Astrocyte of the hippocampus (primary cell): ENCODE measurements at regions not wholly inside any gene's neighbourhood (a gene's known extent, or its start where the extent isn't known, plus 50 kb on each side); places are given as distances from the start of the nearest gene placed in this dataset.
A peak's percentile ranks its signal among the peaks of the same experiment; 100 is the strongest.
"Not testable (repeated sequence)": the region's sequence is repeated elsewhere in the genome, so short reads cannot be mapped to it uniquely, and the experiment has no call there.

Source experiments
- DNase-seq: peaks from one replicate; pipeline ENCODE4 v3.0.0; 2011; ENCODE audit warnings: low read depth, low spot score

- no peak for DNase-seq
Measured at GRCh38 chr1:59202455-59202854, 94.4 kb upstream of the FGGY start.

GRCh38 chr1:59204001-59204400 is 92.9 kb upstream of the FGGY start:
- no peak for DNase-seq

- DNase-seq, result not testable (repeated sequence)
Measured at GRCh38 chr1:59206616-59207015, 90.3 kb upstream of the FGGY start.

DNA sequence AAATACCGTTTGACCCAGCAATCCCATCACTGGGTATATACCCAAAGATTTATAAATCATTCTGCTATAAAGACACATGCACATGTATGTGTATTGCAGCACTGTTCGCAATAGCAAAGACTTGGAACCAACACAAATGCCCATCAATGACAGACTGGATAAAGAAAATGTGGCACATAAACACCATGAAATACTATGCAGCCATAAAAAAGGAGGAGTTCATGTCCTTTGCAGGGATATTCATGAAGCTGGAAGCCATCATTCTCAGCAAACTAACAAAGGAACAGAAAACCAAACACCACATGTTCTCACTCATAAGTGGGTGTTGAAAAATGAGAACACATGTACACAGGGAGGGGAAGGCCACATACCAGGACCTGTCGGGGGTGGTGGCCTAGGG is 86.5 kb upstream of the FGGY start:
- DNase-seq, result not testable (repeated sequence)

- DNase-seq, result no peak
Measured at GRCh38 chr1:59212706-59213105, 84.2 kb upstream of the FGGY start.

GRCh38 chr1:59214248-59215208 is 82.4 kb upstream of the FGGY start:
- peak; percentile 81 for DNase-seq

- DNase-seq, result no peak
Measured at GRCh38 chr1:59215766-59216291, 81.1 kb upstream of the FGGY start.

DNA sequence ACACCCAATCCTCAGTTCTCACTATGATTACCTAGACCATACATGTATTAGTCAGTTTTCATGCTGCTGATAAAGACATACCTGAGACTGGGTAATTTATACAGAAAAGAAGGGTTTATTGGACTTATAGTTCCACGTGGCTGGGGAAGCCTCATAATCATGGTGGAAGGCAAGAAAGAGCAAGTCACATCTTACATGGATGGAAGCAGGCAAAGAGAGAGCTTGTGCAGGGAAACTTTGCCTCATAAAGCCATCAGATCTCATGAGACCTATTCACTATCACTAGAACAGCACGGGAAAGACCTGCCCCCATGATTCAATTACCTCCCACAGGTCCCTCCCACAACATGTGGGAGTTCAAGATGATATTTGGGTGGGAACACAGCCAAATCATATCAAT is 79.5 kb upstream of the FGGY start:
- DNase-seq, result not testable (repeated sequence)

DNA sequence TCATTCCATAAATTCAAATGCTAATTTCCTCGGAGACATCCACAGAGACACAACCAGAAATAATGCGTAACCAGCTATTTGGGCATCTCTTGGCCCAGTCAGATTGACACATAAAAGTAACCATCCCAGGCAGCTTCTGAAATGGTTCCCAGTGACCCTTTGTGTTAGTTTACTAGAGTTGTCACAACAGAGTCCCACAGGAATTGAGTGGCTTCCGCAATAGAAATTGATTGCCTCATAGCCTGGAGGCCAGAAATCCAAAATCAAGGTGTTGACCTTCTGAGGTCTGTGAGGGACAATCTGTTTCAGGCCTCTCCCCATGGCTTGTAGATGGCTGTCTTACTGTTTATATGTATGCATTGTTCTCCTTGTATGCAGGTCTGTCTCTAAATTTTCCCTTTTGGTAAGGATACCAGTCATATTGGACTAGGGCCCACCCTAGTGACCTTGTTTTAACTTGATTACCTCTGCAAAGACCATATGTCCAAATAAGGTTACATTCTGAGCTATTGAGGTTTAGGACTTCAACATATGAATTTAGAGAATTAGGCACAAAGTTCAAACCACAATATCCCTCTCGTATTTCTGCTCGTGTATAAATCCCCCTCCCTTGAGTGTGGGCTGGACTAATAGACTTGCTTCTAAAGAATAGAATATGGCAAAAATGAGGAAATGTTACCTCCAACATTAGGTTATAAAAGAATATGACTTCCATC is 78.2 kb upstream of the FGGY start:
- DNase-seq, result no peak

- DNase-seq, result no peak
Measured at GRCh38 chr1:59219916-59220315, 77.0 kb upstream of the FGGY start.

GRCh38 chr1:59220356-59220755 is 76.5 kb upstream of the FGGY start:
- peak; percentile 22 for DNase-seq

- peak; percentile 16 for DNase-seq
Measured at GRCh38 chr1:59223198-59223597, 73.7 kb upstream of the FGGY start.

DNA sequence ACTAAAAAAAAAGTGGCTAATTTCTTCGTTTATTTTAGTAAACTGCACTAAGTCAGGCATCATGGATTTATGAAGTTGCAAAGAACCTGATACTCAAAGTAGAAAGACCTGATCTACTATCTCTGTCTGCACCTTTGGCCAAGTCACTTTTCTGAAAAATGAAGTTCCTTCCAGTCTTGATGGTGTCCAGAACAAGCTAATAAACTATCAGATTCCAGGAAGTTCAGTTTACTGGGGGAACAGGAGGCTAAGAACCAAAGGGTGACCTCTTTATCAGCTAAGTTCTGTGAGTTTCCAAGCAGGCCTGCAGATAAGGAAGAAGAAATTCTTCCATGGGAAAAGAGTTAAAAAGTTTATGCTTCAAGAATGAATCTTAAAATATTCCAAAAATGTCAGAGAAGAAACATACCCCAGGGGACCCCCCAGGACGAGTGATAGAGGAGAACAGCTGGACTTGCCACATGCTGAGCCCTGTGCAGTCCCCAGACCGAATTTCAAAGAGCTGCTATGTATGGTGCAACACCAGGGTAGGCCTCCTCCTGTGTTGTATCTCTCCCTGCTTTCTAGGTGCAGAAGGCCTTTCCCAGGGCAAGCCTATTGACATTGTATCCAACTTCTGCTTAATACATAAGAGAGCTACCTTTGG is 72.8 kb upstream of the FGGY start:
- DNase-seq, result no peak

DNA sequence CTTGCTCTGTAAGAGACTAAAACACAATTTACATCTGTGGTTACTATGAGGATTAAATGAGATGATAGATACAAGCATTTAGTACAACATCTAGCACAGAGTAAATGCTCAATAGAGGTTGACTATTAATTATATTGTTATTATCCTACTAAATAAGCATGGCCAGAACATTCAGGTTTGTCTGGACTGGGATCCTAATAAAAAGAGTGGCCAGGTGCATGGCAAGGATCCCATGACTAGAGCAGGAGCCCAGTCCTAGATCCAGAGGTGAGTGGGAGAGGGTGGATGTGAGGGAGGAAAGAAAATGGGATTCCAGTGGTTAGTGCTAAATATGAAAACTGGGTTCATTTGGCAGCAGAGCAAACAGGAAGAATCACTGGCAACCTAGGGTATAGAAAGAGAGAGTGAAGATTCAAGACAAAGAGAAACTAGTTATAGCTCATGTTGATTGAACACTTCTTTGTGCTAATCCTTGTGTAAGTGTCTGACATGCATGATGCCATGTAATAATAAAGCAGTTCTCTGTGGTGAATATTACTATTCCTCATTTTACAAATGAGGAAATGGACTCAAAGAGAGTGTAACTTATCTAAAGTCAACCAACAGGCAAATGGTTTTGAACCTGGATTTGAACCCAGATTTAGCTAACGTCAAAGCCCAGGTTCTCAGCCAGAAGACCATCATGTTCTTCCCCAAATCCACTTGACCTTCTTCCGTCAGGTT is 71.1 kb upstream of the FGGY start:
- no peak for DNase-seq

GRCh38 chr1:59229138-59229537 is 67.8 kb upstream of the FGGY start:
- no peak for DNase-seq

GRCh38 chr1:59230622-59231021 is 66.3 kb upstream of the FGGY start:
- DNase-seq, result peak; percentile 60

DNA sequence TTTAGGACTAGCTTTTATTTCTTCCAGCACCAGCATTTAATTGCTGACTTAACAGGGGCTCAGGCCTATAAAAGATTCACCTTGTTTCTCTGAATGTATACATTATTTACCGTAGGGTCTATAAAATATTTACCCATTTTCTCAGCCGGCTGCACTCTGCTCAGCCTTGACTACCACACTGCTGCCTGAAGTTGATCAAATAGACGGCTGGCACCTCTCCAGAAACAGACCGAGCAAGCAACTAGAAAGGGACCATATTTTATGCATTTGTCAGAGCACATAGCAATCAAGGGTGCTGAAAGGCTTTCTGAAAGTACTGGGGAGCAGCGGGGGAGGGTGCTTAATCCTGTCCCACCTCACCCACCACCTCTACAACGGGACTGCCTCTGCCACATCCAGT is 64.7 kb upstream of the FGGY start:
- DNase-seq, result peak; percentile 75

GRCh38 chr1:59233444-59233843 is 63.5 kb upstream of the FGGY start:
- no peak for DNase-seq

DNA sequence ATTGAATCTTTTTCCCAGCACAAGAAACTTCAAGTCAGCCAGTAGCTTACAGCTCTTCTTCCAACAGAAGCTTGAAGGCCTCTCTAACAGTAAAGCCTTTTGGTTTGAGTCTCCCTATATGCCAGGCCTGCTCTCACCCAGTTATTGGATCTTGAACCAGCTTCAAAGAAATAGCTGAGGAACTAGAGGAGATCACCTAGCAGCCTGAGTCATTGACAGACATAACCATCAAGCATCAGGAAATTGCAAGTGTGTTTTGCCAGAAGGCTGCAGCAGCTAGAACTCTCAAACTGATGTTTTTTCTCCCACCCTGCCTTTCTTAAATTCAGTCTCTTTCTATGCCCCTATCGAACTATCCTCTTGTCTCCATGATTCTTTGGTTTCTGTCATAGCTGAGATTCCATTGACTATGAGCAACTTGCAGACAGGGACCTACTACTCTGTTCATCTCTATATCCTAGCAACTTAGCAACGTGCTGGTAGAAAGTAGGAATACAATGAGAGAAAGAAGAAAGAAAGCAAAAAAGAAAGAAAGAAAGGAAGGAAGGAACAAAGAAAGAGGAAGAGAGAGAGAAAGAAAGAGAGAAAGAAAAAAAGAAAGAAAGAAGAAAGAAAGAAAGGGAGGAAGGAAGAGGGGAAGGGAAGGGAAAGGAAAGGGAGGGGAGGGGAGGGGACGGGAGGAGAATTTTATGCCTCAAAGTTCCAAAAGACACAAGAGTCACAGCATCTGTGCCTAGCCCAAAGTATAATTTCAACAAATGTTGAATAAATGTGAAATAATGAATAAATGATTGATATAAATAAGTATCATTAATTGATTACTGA is 60.0 kb upstream of the FGGY start:
- DNase-seq, result no peak

- no peak for DNase-seq
Measured at GRCh38 chr1:59237900-59238299, 59.0 kb upstream of the FGGY start.
